Muscle of leg (tissue), 3 donors: ENCODE measurements at regions not wholly inside any gene's neighbourhood (a gene's known extent, or its start where the extent isn't known, plus 50 kb on each side); places are given as distances from the start of the nearest gene placed in this dataset.
A peak's percentile ranks its signal among the peaks of the same experiment; 100 is the strongest.

Experiments used
- DNase-seq: peaks from one replicate; pipeline ENCODE4 v3.0.0; 2013
- H3K27ac ChIP-seq: one replicate; pipeline ENCODE4 v1.5.1; 2013; ENCODE audit warnings: mild to moderate bottlenecking, low read length, control low read depth
- H3K27me3 ChIP-seq: one replicate; pipeline ENCODE4 v1.6.1; 2013; ENCODE audit warnings: low read length; ENCODE audit not compliant: control insufficient read depth, insufficient read depth
- H3K36me3 ChIP-seq: one replicate; pipeline ENCODE4 v1.6.1; 2013; ENCODE audit warnings: low read length; ENCODE audit not compliant: control insufficient read depth, insufficient read depth
- H3K4me1 ChIP-seq: one replicate; pipeline ENCODE4 v1.6.1; 2013; ENCODE audit warnings: low read length; ENCODE audit not compliant: control insufficient read depth, insufficient read depth
- H3K4me3 ChIP-seq: one replicate; pipeline ENCODE4 v1.5.1; 2013; ENCODE audit warnings: low read length, control low read depth
- H3K9me3 ChIP-seq: replicated peaks from 2 replicates; pipeline ENCODE4 v1.6.1; 2013; ENCODE audit warnings: low read depth, low read length; ENCODE audit not compliant: control insufficient read depth
- WGBS: methylation state at CpG from one replicate; pipeline ENCODE4 v1.1.5; 2013; ENCODE audit warnings: missing lambda C conversion rate; ENCODE audit not compliant: insufficient coverage; 5-methylcytosine and 5-hydroxymethylcytosine counted together

DNA sequence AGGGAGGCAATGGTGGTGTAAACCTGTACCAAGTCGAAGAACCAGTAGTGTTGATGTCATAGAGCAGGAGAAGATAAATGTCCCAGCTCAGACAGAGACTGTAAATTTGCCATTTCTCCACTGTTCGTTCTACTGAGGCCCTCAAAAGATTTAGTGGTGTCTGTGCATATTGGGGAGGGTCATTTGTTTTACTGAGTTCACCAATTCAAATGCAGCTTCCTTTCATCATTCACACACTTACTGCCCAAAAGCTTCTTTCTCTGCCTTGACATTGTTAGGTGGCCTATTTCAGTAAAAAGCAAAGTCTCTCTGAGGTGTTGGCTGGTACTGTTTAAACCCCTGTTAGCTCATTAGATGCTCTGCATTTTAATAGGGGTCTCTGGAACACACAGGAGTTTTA, 86.2 kb upstream of the EDNRB start:
- no peaks in the 10 kb centered on the region for H3K36me3 ChIP-seq
- no CpG with 5 or more reads among the region's 2 CpGs for whole genome bisulfite sequencing
- H3K27me3 ChIP-seq = no peaks in the 10 kb centered on the region
- H3K27ac ChIP-seq = no peak overlapping the region
- H3K9me3 ChIP-seq = no peaks in the 10 kb centered on the region
- H3K4me1 ChIP-seq = no peaks in the 10 kb centered on the region
- DNase-seq = no peak
- H3K4me3 ChIP-seq = no peak overlapping the region

DNA sequence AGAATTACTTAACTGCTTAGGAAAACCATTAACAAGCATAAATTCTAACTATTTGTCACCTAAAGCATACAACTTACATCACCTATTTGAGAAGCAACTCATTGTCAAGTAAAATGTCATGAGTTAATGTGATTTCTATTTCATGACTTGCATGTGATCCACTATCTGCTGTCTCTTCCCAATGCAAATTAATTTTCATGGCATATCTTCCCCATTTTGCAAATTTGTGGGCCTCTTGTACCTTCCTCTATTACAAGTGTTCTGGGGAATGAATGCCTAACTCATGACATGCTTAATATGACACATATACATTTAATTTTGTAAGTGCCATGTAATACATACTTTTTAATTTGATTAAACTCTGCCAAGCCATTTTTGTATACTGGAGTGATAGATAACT, 81.1 kb upstream of the EDNRB start:
- H3K36me3 ChIP-seq = no peaks in the 10 kb centered on the region

DNA sequence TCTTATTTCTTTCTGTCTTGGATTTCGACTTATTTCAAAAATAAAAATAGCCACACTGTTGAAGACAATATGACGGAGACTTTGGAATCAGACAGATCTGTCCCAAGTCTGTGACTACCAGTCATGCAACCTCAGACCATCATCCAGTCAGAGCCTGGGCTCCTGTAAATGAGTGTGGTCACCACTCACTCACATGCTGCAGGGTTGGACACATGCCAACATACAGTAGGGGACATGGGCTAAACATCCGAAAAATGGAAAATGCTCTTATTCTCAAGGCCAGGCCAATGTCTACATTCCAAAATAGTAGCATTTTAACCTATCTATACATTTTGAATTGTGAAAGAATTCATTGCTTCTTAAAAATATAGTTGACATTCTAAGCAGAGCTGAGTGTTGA, 75.5 kb upstream of the EDNRB start:
- Histone ChIP-seq H3K27me3 (no peaks in the 10 kb centered on the region), H3K9me3 (no peaks in the 10 kb centered on the region), H3K4me1 (no peaks in the 10 kb centered on the region), H3K4me3 (no peak overlapping the region), H3K36me3 (no peaks in the 10 kb centered on the region), H3K27ac (no peak overlapping the region)
- WGBS = 82% methylated on average over 2 of the region's 3 CpGs
- no peak for DNase-seq

More for the DNA sequence above, 81.1 kb upstream of the EDNRB start:
- H3K4me3 ChIP-seq = no peak overlapping the region
- no peak overlapping the region for H3K27ac ChIP-seq
- no peaks in the 10 kb centered on the region for H3K9me3 ChIP-seq
- H3K4me1 ChIP-seq = no peaks in the 10 kb centered on the region
- no peak for DNase-seq
- no peaks in the 10 kb centered on the region for H3K27me3 ChIP-seq

DNA sequence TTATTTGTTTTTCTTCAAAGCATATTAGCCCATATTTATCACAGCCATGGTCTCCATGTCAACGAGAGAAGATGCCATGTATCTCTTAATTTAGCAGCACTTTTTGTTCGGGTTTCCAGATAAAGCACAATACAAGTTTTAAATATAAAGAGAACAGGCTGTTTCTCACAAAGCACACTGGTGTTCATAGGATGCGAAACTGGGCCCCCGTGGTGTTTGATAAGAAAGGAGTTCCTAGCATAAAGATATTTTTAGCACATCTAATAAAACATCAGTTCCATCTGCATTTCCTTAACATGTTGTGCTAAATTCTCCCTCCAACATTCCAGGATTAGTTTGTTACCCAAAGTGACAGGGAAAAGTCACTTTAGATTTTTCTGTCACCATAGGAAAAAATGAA, 72.4 kb upstream of the EDNRB start:
- no CpG with 5 or more reads among the region's 4 CpGs for WGBS
- DNase-seq = no peak

DNA sequence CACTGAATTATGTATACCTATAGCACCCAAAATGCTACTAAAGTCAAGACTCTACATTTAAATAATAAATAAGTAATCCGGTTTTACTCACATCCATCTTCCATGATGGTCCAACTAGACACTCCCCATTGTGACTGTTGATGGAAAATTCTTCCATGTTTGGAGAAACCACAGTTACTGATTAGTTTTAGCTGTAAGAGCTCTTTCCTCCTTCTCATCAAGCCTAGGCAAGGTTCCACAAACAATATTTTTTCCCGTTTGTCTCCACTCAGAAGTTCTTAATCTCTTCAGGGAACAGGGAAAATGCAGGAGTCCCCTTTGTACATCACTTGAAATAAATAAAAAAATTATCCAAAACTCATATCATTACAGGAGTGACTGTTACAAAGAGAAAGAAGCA, 70.7 kb upstream of the EDNRB start:
- H3K9me3 ChIP-seq = no peaks in the 10 kb centered on the region
- no CpG with 5 or more reads among the region's 2 CpGs for WGBS
- no peak overlapping the region for H3K27ac ChIP-seq

More for the DNA sequence above, 72.4 kb upstream of the EDNRB start:
- Histone ChIP-seq H3K27me3 (no peaks in the 10 kb centered on the region), H3K9me3 (no peaks in the 10 kb centered on the region), H3K4me3 (no peak overlapping the region), H3K27ac (no peak overlapping the region), H3K36me3 (no peaks in the 10 kb centered on the region), H3K4me1 (no peaks in the 10 kb centered on the region)

DNA sequence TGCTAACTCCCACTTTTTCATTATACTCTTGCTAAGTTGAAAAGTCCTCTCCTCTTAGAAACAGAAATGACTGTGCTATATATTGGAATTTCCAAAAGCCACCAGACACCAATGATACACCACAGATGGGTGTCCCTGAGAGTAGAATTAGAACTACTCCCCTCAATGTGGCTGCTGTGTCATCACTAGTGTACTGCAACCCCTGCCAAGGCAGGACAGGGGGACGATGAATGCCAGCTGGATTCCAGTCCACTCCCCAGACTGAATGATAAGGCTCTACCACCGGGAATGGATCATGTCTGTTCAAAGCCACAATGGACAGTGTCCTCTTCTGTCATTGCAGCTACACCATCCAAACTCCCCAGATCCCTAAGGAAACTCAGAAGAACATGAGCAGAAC, 69.7 kb upstream of the EDNRB start:
- Histone ChIP-seq H3K4me1 (no peaks in the 10 kb centered on the region), H3K36me3 (no peaks in the 10 kb centered on the region), H3K27me3 (no peaks in the 10 kb centered on the region), H3K9me3 (no peaks in the 10 kb centered on the region), H3K4me3 (no peak overlapping the region), H3K27ac (no peak overlapping the region)
- no peak for DNase-seq
- 80% methylated on average over 1 of the region's 2 CpGs for WGBS

More for the DNA sequence above, 70.7 kb upstream of the EDNRB start:
- Histone ChIP-seq H3K4me1 (no peaks in the 10 kb centered on the region), H3K27me3 (no peaks in the 10 kb centered on the region), H3K36me3 (no peaks in the 10 kb centered on the region), H3K4me3 (no peak overlapping the region)
- no peak for DNase-seq

DNA sequence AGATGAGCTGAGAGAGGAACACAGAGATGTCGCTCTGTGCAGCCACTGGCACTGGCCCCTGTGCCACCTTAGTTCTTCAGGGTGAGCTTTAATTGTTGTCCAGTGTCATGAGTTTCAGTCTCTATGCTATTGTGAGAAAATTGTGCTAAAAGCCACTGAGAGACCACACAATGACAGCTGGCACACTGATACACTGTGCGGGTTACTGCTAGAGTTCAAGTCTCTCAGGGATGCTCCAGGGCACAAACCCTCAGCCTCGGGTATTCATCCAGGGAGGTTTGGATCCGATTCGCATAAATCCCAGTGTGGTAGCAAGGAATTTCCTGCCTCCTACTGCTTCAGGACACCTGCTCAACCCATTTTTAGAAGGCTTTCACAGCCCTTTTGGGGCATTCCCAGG, 68.1 kb upstream of the EDNRB start:
- Histone ChIP-seq H3K4me1 (no peaks in the 10 kb centered on the region), H3K27me3 (no peaks in the 10 kb centered on the region), H3K36me3 (no peaks in the 10 kb centered on the region), H3K4me3 (no peak overlapping the region), H3K9me3 (no peaks in the 10 kb centered on the region), H3K27ac (no peak overlapping the region)
- no peak for DNase-seq
- WGBS = 51% methylated on average over 4 of the region's 5 CpGs

DNA sequence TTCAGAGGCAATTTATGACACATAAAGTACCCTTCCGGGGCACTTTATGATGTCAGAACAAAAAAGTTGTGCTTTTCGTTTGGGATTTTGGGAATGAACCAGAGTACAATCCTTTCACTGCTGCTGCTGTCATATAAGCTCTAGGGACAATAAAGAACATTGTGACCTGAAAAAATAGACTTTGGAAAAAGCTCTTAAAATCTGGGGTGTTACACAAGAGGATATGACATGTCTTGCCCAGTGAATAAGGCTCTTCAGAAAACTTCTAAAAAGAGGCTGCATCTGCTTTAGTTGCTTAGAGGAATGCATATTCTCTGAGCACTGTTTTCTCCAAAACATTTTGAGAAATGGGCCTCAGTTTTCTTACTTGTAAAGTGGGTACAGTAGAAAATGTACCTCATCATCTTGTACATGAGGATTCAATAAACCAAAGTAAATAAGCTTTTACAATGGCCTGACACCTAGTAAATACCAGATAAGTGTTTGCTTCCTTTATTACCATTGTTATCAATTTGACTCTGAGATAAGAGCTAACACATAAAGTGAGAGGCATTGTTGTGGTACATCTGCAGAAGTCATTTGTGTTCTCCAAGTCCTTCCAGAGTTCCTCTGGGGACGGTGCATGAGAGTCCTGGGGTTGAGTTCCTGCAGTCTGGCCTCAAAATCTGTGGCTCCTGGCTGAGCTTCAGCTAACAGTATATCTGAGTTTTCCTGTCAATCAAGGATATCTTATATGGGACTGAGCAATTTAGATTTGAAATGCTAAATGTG, 67.4 kb upstream of the EDNRB start:
- H3K27ac ChIP-seq = no peak overlapping the region
- 47% methylated on average over 3 of the region's 3 CpGs for WGBS
- H3K4me3 ChIP-seq = no peak overlapping the region

DNA sequence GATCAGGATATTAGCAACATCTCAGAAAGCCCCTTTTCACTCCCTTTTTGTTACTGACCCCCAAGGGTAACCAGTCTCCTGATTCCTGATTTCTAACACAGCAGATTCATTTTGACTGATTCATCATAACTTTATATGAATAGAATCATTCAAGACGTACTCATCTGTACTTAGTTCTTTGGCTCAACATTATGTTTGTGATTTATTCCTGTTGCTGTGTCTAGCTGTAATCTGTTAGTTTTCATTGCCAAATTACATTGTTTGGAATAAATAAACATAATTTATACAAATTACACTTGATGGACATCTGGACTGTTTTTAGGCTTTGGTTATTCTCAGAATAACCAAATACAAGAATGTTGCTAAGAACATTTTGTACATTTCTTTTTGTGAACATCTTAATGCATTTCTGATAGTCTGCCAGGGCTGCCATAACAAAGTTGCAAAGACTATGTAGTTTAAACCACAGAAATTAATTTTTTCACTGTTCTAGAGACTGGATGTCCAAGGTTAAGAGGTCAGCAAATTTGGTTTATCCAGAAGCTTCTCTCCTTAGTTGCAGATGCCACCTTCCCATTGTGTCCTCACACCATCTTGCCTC, 62.8 kb upstream of the EDNRB start:
- no peaks in the 10 kb centered on the region for H3K9me3 ChIP-seq
- no peak overlapping the region for H3K27ac ChIP-seq
- DNase-seq = no peak
- H3K4me1 ChIP-seq = no peaks in the 10 kb centered on the region
- no peak overlapping the region for H3K4me3 ChIP-seq
- no peaks in the 10 kb centered on the region for H3K36me3 ChIP-seq
- H3K27me3 ChIP-seq = no peaks in the 10 kb centered on the region
- WGBS = no CpG with 5 or more reads among the region's 1 CpG

More for the DNA sequence above, 67.4 kb upstream of the EDNRB start:
- no peaks in the 10 kb centered on the region for H3K9me3 ChIP-seq
- H3K27me3 ChIP-seq = no peaks in the 10 kb centered on the region
- DNase-seq = peak; percentile 22
- no peaks in the 10 kb centered on the region for H3K4me1 ChIP-seq
- H3K36me3 ChIP-seq = no peaks in the 10 kb centered on the region

DNA sequence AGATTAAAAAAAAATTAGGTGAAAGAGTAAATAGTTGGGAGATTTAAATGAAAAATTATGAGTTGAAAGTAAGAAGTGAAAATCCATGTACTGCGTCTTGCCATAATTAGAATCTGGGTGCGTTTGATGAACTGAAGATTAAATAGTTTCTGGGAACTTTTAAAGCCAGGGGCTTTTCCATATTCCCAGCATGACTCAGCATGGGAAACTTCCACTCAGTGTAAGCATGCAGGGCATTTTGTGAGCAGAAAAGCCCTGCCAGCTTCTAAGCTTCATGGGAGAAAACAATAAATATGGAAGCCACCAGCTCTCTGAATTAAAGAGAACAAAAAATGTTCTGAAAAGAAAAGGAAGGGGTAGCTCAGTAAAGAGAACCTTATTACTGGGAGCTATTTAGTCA, 62.0 kb upstream of the EDNRB start:
- peak; percentile 27 for DNase-seq
- Histone ChIP-seq H3K36me3 (no peaks in the 10 kb centered on the region), H3K27me3 (no peaks in the 10 kb centered on the region), H3K27ac (no peak overlapping the region), H3K4me1 (no peaks in the 10 kb centered on the region), H3K9me3 (no peaks in the 10 kb centered on the region), H3K4me3 (no peak overlapping the region)
- no CpG with 5 or more reads among the region's 2 CpGs for WGBS
